Fibroblast of lung (primary cell): ENCODE measurements at regions not wholly inside any gene's neighbourhood (a gene's known extent, or its start where the extent isn't known, plus 50 kb on each side); places are given as distances from the start of the nearest gene placed in this dataset.
A peak's percentile ranks its signal among the peaks of the same experiment; 100 is the strongest.

Experiments used
- DNase-seq, 2 donors: peaks; one replicate each; pipeline versions ENCODE4 v3.0.0 to v3.0.0-alpha.2; 2010; ENCODE audit warnings: low read depth in 2 of 2
- H2AFZ ChIP-seq: 2 replicates; pipeline ENCODE4 v1.5.1; 2012; ENCODE audit warnings: low read length, control low read depth, inconsistent platforms
- H3K27ac ChIP-seq: 2 replicates; pipeline ENCODE4 v1.5.1; 2011; ENCODE audit warnings: low read length, control low read depth; ENCODE audit not compliant: insufficient read depth
- H3K27me3 ChIP-seq: 2 replicates; pipeline ENCODE4 v1.5.1; 2011; ENCODE audit warnings: mild to moderate bottlenecking, low read length; ENCODE audit not compliant: control insufficient read depth, insufficient read depth
- H3K36me3 ChIP-seq: 2 replicates; pipeline ENCODE4 v1.5.1; 2011; ENCODE audit warnings: low read length; ENCODE audit not compliant: control insufficient read depth, insufficient read depth
- H3K4me1 ChIP-seq: 2 replicates; pipeline ENCODE4 v1.5.1; 2011; ENCODE audit warnings: low read length; ENCODE audit not compliant: control insufficient read depth, insufficient read depth; ENCODE audit errors: extremely low read depth
- H3K4me2 ChIP-seq: 2 replicates; pipeline ENCODE4 v1.5.1; 2011; ENCODE audit warnings: low read length, control low read depth; ENCODE audit not compliant: insufficient read depth; ENCODE audit errors: extremely low read depth
- H3K4me3 ChIP-seq, 4 experiments: fragments of 200-600 bp in 1 of 4; sonication (generic) in 1 of 4; replicated peaks in 1 of 4; 2 replicates each; pipeline ENCODE4 v1.5.1; 2011 to 2016; ENCODE audit warnings: low read length in 4 of 4, low read depth in 3 of 4, mild to moderate bottlenecking in 3 of 4, control low read depth in 2 of 4, inconsistent platforms in 1 of 4, mixed read lengths in 1 of 4; ENCODE audit not compliant: insufficient read depth in 1 of 4; ENCODE audit errors: control extremely low read depth in 1 of 4
- H3K79me2 ChIP-seq: 2 replicates; pipeline ENCODE4 v1.5.1; 2012; ENCODE audit warnings: mild to moderate bottlenecking, low read length, inconsistent platforms; ENCODE audit not compliant: control insufficient read depth, insufficient read depth
- H3K9ac ChIP-seq: 2 replicates; pipeline ENCODE4 v1.5.1; 2011; ENCODE audit warnings: mild to moderate bottlenecking, low read length, control low read depth; ENCODE audit not compliant: insufficient read depth
- H3K9me3 ChIP-seq: 2 replicates; pipeline ENCODE4 v1.5.1; 2012; ENCODE audit warnings: low read depth, low read length; ENCODE audit not compliant: control insufficient read depth, insufficient read depth
- H4K20me1 ChIP-seq: 2 replicates; pipeline ENCODE4 v1.5.1; 2011; ENCODE audit warnings: low read length; ENCODE audit not compliant: control insufficient read depth, insufficient read depth; ENCODE audit errors: extremely low read depth
- EZH2 ChIP-seq: IDR thresholded peaks from 2 replicates; pipeline ENCODE4 v1.5.1; 2012; ENCODE audit warnings: low read length, control low read depth, mild to moderate bottlenecking; ENCODE audit errors: missing control alignments
- TF ChIP-seq, protein P1 (sequence below), 2 donors: IDR thresholded peaks in 1 of 2; conservative IDR thresholded peaks in 1 of 2; 1 replicate in 1 of 2; 2 replicates in 1 of 2; pipeline ENCODE4 v1.5.1; 2011 to 2012; ENCODE audit warnings: low read length in 2 of 2, control low read depth in 1 of 2, inconsistent platforms in 1 of 2, low read depth in 1 of 2, mild to moderate bottlenecking in 1 of 2

DNA sequence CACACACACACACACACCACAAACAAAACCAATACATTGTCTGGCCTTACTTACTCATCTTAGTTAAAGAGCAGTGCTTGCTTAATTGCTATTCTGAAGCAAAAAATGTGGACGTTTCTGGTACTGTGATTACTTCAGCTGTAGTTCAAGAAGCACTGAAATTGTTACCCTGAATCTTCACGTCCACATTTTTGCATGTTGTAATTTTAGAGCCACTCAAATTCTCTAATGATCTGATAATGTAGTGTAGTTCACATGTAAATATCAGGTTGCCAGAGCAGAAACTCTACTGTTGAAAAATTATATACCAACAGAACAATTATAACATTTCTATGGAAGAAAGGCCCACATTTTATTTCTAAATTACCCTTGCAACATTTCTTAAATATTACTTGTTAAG lies 1451.1 kb downstream of the GATA3 start:
- no peak overlapping the region for H3K9ac ChIP-seq
- no peak overlapping the region for H2AFZ ChIP-seq
- TF ChIP-seq, protein P1, sequence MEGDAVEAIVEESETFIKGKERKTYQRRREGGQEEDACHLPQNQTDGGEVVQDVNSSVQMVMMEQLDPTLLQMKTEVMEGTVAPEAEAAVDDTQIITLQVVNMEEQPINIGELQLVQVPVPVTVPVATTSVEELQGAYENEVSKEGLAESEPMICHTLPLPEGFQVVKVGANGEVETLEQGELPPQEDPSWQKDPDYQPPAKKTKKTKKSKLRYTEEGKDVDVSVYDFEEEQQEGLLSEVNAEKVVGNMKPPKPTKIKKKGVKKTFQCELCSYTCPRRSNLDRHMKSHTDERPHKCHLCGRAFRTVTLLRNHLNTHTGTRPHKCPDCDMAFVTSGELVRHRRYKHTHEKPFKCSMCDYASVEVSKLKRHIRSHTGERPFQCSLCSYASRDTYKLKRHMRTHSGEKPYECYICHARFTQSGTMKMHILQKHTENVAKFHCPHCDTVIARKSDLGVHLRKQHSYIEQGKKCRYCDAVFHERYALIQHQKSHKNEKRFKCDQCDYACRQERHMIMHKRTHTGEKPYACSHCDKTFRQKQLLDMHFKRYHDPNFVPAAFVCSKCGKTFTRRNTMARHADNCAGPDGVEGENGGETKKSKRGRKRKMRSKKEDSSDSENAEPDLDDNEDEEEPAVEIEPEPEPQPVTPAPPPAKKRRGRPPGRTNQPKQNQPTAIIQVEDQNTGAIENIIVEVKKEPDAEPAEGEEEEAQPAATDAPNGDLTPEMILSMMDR (conservative IDR thresholded peaks at IDR 0.05 in 1 of 2, IDR thresholded peaks at IDR 0.05 in 1 of 2; ENCODE audit: low read depth in 1 of 2, low read length in 2 of 2) = no peak
- TF ChIP-seq EZH2 = no peak
- no peak overlapping the region for H3K4me3 ChIP-seq
- H3K4me1 ChIP-seq = no peaks in the 10 kb centered on the region
- H3K79me2 ChIP-seq = no peaks in the 10 kb centered on the region
- H3K36me3 ChIP-seq = no peaks in the 10 kb centered on the region
- no peak overlapping the region for H3K27ac ChIP-seq
- H3K27me3 ChIP-seq = no peaks in the 10 kb centered on the region
- no peaks in the 10 kb centered on the region for H3K9me3 ChIP-seq
- DNase-seq = no peak
- no peak overlapping the region for H3K4me2 ChIP-seq
- no peaks in the 10 kb centered on the region for H4K20me1 ChIP-seq

DNA sequence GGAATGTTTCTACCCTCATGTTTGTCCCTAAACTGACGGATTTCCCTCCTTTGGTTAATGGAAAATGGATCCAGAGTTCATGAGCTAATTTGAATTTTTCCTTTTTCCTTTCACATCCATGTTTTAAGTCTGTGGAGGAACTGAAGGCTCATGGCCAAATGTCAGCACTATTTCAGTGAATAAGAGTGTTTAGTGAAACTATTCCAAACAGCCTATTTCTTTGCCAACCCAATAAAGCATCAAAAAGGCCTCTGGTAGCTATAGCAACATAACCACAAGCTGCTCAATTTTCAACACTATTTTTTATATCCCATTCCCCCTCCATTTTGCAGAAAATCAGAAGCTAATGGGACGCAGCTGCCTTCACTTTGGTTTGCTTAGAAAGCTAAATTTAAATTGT lies 1454.1 kb downstream of the GATA3 start:
- DNase-seq = peak in 1 of 2 donors; percentile 14
- Histone ChIP-seq H3K4me1 (no peaks in the 10 kb centered on the region), H3K27ac (no peak overlapping the region), H3K9me3 (no peaks in the 10 kb centered on the region), H3K36me3 (no peaks in the 10 kb centered on the region), H4K20me1 (no peaks in the 10 kb centered on the region), H3K79me2 (no peaks in the 10 kb centered on the region), H3K4me3 (no peak overlapping the region), H3K27me3 (no peaks in the 10 kb centered on the region), H3K4me2 (no peak overlapping the region), H2AFZ (no peak overlapping the region), H3K9ac (no peak overlapping the region)
- TF ChIP-seq, protein P1 (conservative IDR thresholded peaks at IDR 0.05 in 1 of 2, IDR thresholded peaks at IDR 0.05 in 1 of 2; ENCODE audit: low read depth in 1 of 2, low read length in 2 of 2) = no peak
- TF ChIP-seq EZH2 = no peak

DNA sequence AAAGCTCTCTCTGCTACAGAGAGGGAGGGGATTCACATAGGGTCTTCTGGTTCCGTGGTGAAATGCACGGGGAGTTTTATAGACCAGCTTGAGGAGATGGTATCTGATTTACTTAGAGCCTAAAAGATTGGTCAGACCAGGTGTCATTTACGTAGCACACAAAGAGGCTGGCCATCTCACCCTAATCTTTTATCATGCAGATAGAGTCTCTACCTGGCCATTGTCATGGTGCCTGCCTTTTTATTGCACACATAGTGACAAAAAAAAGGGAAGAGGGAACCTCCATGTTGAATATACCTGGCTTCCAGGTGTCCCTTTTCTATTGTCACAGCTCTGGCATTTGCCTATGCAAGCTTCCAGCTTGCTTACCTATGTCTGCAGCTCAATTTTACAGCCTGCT lies 1456.1 kb downstream of the GATA3 start:
- TF ChIP-seq, protein P1 (conservative IDR thresholded peaks at IDR 0.05 in 1 of 2, IDR thresholded peaks at IDR 0.05 in 1 of 2; ENCODE audit: low read depth in 1 of 2, low read length in 2 of 2) = no peak
- TF ChIP-seq EZH2 = no peak

More for the DNA sequence above, 1456.1 kb downstream of the GATA3 start:
- Histone ChIP-seq H3K36me3 (no peaks in the 10 kb centered on the region), H3K9me3 (no peaks in the 10 kb centered on the region), H3K4me1 (no peaks in the 10 kb centered on the region), H3K4me2 (no peak overlapping the region), H3K27me3 (no peaks in the 10 kb centered on the region), H3K9ac (no peak overlapping the region), H3K4me3 (no peak overlapping the region), H2AFZ (no peak overlapping the region), H3K27ac (no peak overlapping the region), H3K79me2 (no peaks in the 10 kb centered on the region), H4K20me1 (no peaks in the 10 kb centered on the region)
- DNase-seq = no peak
